ENCODE measurements at regions not wholly inside any gene's neighbourhood (a gene's known extent, or its start where the extent isn't known, plus 50 kb on each side); places are given as distances from the start of the nearest gene placed in this dataset.
"Not testable (repeated sequence)": the region's sequence is repeated elsewhere in the genome, so short reads cannot be mapped to it uniquely, and the experiment has no call there.

GRCh38 chr4:135941671-135942070, 1590.6 kb downstream of the PCDH18 start:
- H3K4me1 ChIP-seq (ENCODE audit: control insufficient read depth, low read depth, low read length) = no peaks in the 10 kb centered on the region
- H3K27me3 ChIP-seq (ENCODE audit: control insufficient read depth, insufficient read depth, low read length) = no peaks in the 10 kb centered on the region
- no peak overlapping the region for H3K9ac ChIP-seq (ENCODE audit: low read length)
- H3K27ac ChIP-seq (ENCODE audit: low read length) = no peak overlapping the region
- H3K36me3 ChIP-seq (ENCODE audit: control insufficient read depth, low read depth, low read length) = no peaks in the 10 kb centered on the region
- H3K4me3 ChIP-seq (ENCODE audit: low read length) = no peak overlapping the region
- no peaks in the 10 kb centered on the region for H3K9me3 ChIP-seq (ENCODE audit: control insufficient read depth, low read depth, low read length)

DNA sequence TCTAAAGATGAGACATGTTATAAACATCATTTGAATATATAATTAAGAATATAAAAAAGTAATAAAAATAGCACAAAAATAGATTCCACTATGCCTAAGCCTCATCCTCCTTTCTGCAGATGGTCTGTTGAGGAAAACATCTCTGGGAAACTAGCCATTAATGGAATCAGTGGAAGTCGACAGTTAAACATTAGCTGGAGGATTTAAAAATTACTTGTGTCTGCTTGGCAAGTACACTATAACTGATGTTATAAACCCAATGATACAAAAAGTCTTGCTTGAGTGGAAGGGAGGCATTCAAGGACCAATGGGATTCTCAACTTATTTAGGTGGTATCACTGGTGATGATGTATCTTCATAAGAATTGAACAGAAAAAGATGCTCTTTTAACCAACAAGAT, 1598.3 kb downstream of the PCDH18 start:
- Histone ChIP-seq H3K4me3 (ENCODE audit: low read length) (no peak overlapping the region), H3K27ac (ENCODE audit: low read length) (no peak overlapping the region), H3K4me1 (ENCODE audit: control insufficient read depth, low read depth, low read length) (no peaks in the 10 kb centered on the region), H3K36me3 (ENCODE audit: control insufficient read depth, low read depth, low read length) (no peaks in the 10 kb centered on the region), H3K9ac (ENCODE audit: low read length) (no peak overlapping the region), H3K9me3 (ENCODE audit: control insufficient read depth, low read depth, low read length) (no peaks in the 10 kb centered on the region), H3K27me3 (ENCODE audit: control insufficient read depth, insufficient read depth, low read length) (no peaks in the 10 kb centered on the region)

- Histone ChIP-seq H3K9me3 (ENCODE audit: control insufficient read depth, low read depth, low read length) (no peaks in the 10 kb centered on the region), H3K4me1 (ENCODE audit: control insufficient read depth, low read depth, low read length) (no peaks in the 10 kb centered on the region), H3K27ac (ENCODE audit: low read length) (no peak overlapping the region), H3K4me3 (ENCODE audit: low read length) (no peak overlapping the region), H3K9ac (ENCODE audit: low read length) (no peak overlapping the region), H3K36me3 (ENCODE audit: control insufficient read depth, low read depth, low read length) (no peaks in the 10 kb centered on the region), H3K27me3 (ENCODE audit: control insufficient read depth, insufficient read depth, low read length) (no peaks in the 10 kb centered on the region)
These were observed 1604.6 kb downstream of the PCDH18 start for GRCh38 chr4:135927651-135928050.

- Histone ChIP-seq H3K27ac (ENCODE audit: low read length) (no peak overlapping the region), H3K27me3 (ENCODE audit: control insufficient read depth, insufficient read depth, low read length) (no peaks in the 10 kb centered on the region), H3K4me3 (ENCODE audit: low read length) (no peak overlapping the region), H3K36me3 (ENCODE audit: control insufficient read depth, low read depth, low read length) (no peaks in the 10 kb centered on the region), H3K4me1 (ENCODE audit: control insufficient read depth, low read depth, low read length) (no peaks in the 10 kb centered on the region), H3K9me3 (ENCODE audit: control insufficient read depth, low read depth, low read length) (no peaks in the 10 kb centered on the region), H3K9ac (ENCODE audit: low read length) (no peak overlapping the region)
These were observed 1611.2 kb downstream of the PCDH18 start for GRCh38 chr4:135921081-135921480.

GRCh38 chr4:135917011-135917410, 1615.3 kb downstream of the PCDH18 start:
- Histone ChIP-seq H3K27me3 (ENCODE audit: control insufficient read depth, insufficient read depth, low read length) (no peaks in the 10 kb centered on the region), H3K27ac (ENCODE audit: low read length) (no peak overlapping the region), H3K9me3 (ENCODE audit: control insufficient read depth, low read depth, low read length) (no peaks in the 10 kb centered on the region), H3K36me3 (ENCODE audit: control insufficient read depth, low read depth, low read length) (no peaks in the 10 kb centered on the region), H3K9ac (ENCODE audit: low read length) (no peak overlapping the region), H3K4me3 (ENCODE audit: low read length) (no peak overlapping the region), H3K4me1 (ENCODE audit: control insufficient read depth, low read depth, low read length) (no peaks in the 10 kb centered on the region)

GRCh38 chr4:135900956-135901355, 1631.3 kb downstream of the PCDH18 start:
- Histone ChIP-seq H3K4me1 (ENCODE audit: control insufficient read depth, low read depth, low read length) (no peaks in the 10 kb centered on the region), H3K9me3 (ENCODE audit: control insufficient read depth, low read depth, low read length) (no peaks in the 10 kb centered on the region), H3K27ac (ENCODE audit: low read length) (no peak overlapping the region), H3K9ac (ENCODE audit: low read length) (no peak overlapping the region), H3K4me3 (ENCODE audit: low read length) (no peak overlapping the region), H3K36me3 (ENCODE audit: control insufficient read depth, low read depth, low read length) (no peaks in the 10 kb centered on the region), H3K27me3 (ENCODE audit: control insufficient read depth, insufficient read depth, low read length) (no peaks in the 10 kb centered on the region)

DNA sequence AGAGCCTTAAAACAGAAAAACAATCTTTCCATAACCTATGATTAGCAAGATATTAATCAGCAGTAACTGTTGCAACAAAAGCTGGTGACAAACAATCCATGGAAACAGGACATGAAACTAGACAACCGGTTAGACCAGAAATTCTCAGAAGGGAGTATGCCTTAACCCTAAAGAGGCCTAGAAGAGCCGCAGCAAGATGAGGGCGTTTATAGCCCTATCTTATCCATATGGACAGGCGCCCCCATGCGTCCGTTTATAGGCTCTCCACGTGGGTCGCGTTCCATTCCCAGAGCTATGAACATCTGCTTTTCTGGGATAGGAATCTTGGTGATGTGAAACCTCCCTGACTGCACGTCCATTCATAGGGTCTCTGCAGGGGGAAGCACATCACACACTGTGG, 1662.7 kb upstream of the PABPC4L start:
- H3K36me3 ChIP-seq (ENCODE audit: control insufficient read depth, low read depth, low read length); H3K27ac ChIP-seq (ENCODE audit: low read length); H3K9me3 ChIP-seq (ENCODE audit: control insufficient read depth, low read depth, low read length); H3K4me3 ChIP-seq (ENCODE audit: low read length); H3K27me3 ChIP-seq (ENCODE audit: control insufficient read depth, insufficient read depth, low read length); H3K9ac ChIP-seq (ENCODE audit: low read length); H3K4me1 ChIP-seq (ENCODE audit: control insufficient read depth, low read depth, low read length): not testable (repeated sequence)

- H3K9ac ChIP-seq (ENCODE audit: low read length) = no peak overlapping the region
- no peaks in the 10 kb centered on the region for H3K9me3 ChIP-seq (ENCODE audit: control insufficient read depth, low read depth, low read length)
- H3K4me3 ChIP-seq (ENCODE audit: low read length) = no peak overlapping the region
- H3K27ac ChIP-seq (ENCODE audit: low read length) = no peak overlapping the region
- no peaks in the 10 kb centered on the region for H3K36me3 ChIP-seq (ENCODE audit: control insufficient read depth, low read depth, low read length)
- no peaks in the 10 kb centered on the region for H3K27me3 ChIP-seq (ENCODE audit: control insufficient read depth, insufficient read depth, low read length)
- no peaks in the 10 kb centered on the region for H3K4me1 ChIP-seq (ENCODE audit: control insufficient read depth, low read depth, low read length)
These were observed 1639.2 kb upstream of the PABPC4L start for GRCh38 chr4:135840781-135841180.

DNA sequence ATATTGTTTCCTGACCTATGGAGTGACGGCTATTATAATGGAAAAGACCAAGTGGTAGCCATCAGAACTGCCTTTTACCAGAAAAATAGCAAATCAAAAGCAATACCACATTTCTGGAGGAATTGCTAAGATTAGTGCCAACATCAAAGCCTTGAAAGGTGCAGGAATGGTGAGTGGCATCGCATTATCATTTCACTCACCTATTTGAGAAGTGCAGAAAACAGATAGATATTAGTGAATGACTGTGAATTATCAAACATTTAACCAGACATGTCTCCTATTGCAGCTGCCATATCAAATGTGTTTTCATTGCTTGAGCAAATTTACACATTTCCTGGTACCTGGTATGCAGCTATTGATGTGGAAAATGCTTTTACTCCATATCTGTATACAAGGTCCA, 1638.1 kb upstream of the PABPC4L start:
- Histone ChIP-seq H3K4me3 (ENCODE audit: low read length) (no peak overlapping the region), H3K27me3 (ENCODE audit: control insufficient read depth, insufficient read depth, low read length) (no peaks in the 10 kb centered on the region), H3K9ac (ENCODE audit: low read length) (no peak overlapping the region), H3K4me1 (ENCODE audit: control insufficient read depth, low read depth, low read length) (no peaks in the 10 kb centered on the region), H3K27ac (ENCODE audit: low read length) (no peak overlapping the region), H3K9me3 (ENCODE audit: control insufficient read depth, low read depth, low read length) (no peaks in the 10 kb centered on the region), H3K36me3 (ENCODE audit: control insufficient read depth, low read depth, low read length) (no peaks in the 10 kb centered on the region)

GRCh38 chr4:135838889-135839288, 1637.3 kb upstream of the PABPC4L start:
- Histone ChIP-seq H3K27ac (ENCODE audit: low read length) (no peak overlapping the region), H3K27me3 (ENCODE audit: control insufficient read depth, insufficient read depth, low read length) (no peaks in the 10 kb centered on the region), H3K4me3 (ENCODE audit: low read length) (no peak overlapping the region), H3K9ac (ENCODE audit: low read length) (no peak overlapping the region), H3K36me3 (ENCODE audit: control insufficient read depth, low read depth, low read length) (no peaks in the 10 kb centered on the region), H3K9me3 (ENCODE audit: control insufficient read depth, low read depth, low read length) (no peaks in the 10 kb centered on the region), H3K4me1 (ENCODE audit: control insufficient read depth, low read depth, low read length) (no peaks in the 10 kb centered on the region)

DNA sequence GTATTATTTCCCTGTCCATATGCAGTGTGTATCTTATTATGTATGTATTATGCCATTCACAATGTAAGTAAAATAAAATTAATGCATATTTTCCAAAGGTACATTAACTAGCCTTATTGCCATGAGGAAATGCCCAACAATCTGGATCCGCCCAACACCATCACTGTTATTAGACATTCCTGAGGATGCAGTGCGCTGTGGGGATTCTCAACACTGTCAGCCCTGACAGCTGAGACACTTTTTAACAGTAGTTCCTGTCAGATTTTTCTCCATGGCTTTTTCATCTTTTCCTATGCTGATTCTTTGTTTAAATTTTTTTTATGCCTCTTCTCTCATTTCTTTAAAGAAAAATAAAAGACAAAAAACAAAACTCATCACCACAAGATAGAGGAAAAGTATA, 1632.9 kb upstream of the PABPC4L start:
- Histone ChIP-seq H3K27ac (ENCODE audit: low read length) (no peak overlapping the region), H3K27me3 (ENCODE audit: control insufficient read depth, insufficient read depth, low read length) (no peaks in the 10 kb centered on the region), H3K36me3 (ENCODE audit: control insufficient read depth, low read depth, low read length) (no peaks in the 10 kb centered on the region), H3K9me3 (ENCODE audit: control insufficient read depth, low read depth, low read length) (no peaks in the 10 kb centered on the region), H3K9ac (ENCODE audit: low read length) (no peak overlapping the region), H3K4me1 (ENCODE audit: control insufficient read depth, low read depth, low read length) (no peaks in the 10 kb centered on the region), H3K4me3 (ENCODE audit: low read length) (no peak overlapping the region)

- no peak overlapping the region for H3K9ac ChIP-seq (ENCODE audit: low read length)
- no peaks in the 10 kb centered on the region for H3K4me1 ChIP-seq (ENCODE audit: control insufficient read depth, low read depth, low read length)
- H3K27ac ChIP-seq (ENCODE audit: low read length) = no peak overlapping the region
- no peaks in the 10 kb centered on the region for H3K9me3 ChIP-seq (ENCODE audit: control insufficient read depth, low read depth, low read length)
- H3K4me3 ChIP-seq (ENCODE audit: low read length) = no peak overlapping the region
- H3K36me3 ChIP-seq (ENCODE audit: control insufficient read depth, low read depth, low read length) = no peaks in the 10 kb centered on the region
- H3K27me3 ChIP-seq (ENCODE audit: control insufficient read depth, insufficient read depth, low read length) = no peaks in the 10 kb centered on the region
These were observed 1631.9 kb upstream of the PABPC4L start for GRCh38 chr4:135833529-135833928.
